GM18907 (cell line): ENCODE measurements at regions not wholly inside any gene's neighbourhood (a gene's known extent, or its start where the extent isn't known, plus 50 kb on each side); places are given as distances from the start of the nearest gene placed in this dataset.
"Not testable (repeated sequence)": the region's sequence is repeated elsewhere in the genome, so short reads cannot be mapped to it uniquely, and the experiment has no call there.

Experiments
- ATAC-seq: cut with Tn5 transposase; IDR thresholded peaks from one replicate; pipeline ENCODE4 v1.9.1; 2021; ENCODE audit warnings: mild to moderate bottlenecking, moderate library complexity; ENCODE audit not compliant: unreplicated experiment

- ATAC-seq: no peak
Measured at GRCh38 chr11:34830648-34831047, 85.5 kb downstream of the APIP start.

GRCh38 chr11:34830035-34830434 lies 86.1 kb downstream of the APIP start:
- no peak for ATAC-seq

GRCh38 chr11:34827228-34827627 lies 89.0 kb downstream of the APIP start:
- ATAC-seq: peak; percentile 67

GRCh38 chr11:34826384-34826726 lies 89.8 kb downstream of the APIP start:
- no peak for ATAC-seq

- no peak for ATAC-seq
Measured at GRCh38 chr11:34825670-34826383, 90.4 kb downstream of the APIP start.

- ATAC-seq: no peak
Measured at GRCh38 chr11:34825315-34825669, 90.9 kb downstream of the APIP start.

- no peak for ATAC-seq
Measured at GRCh38 chr11:34824425-34824824, 91.8 kb downstream of the APIP start.

GRCh38 chr11:34823639-34824038 lies 92.5 kb downstream of the APIP start:
- ATAC-seq: no peak

GRCh38 chr11:34823197-34823596 lies 93.0 kb downstream of the APIP start:
- ATAC-seq: no peak

GRCh38 chr11:34819740-34820482 lies 96.3 kb downstream of the APIP start:
- no peak for ATAC-seq

- ATAC-seq: not testable (repeated sequence)
Measured at GRCh38 chr11:34817812-34818211, 98.4 kb downstream of the APIP start.

GRCh38 chr11:34816698-34817213 lies 99.4 kb downstream of the APIP start:
- ATAC-seq: no peak

- ATAC-seq: no peak
Measured at GRCh38 chr11:34812905-34813576, 103.1 kb downstream of the APIP start.

- no peak for ATAC-seq
Measured at GRCh38 chr11:34811858-34812257, 104.3 kb downstream of the APIP start.

GRCh38 chr11:34810107-34810562 lies 106.0 kb downstream of the APIP start:
- no peak for ATAC-seq

GRCh38 chr11:34809191-34810106 lies 106.7 kb downstream of the APIP start:
- no peak for ATAC-seq

GRCh38 chr11:34806875-34807274 lies 109.3 kb downstream of the APIP start:
- no peak for ATAC-seq

GRCh38 chr11:34805937-34806336 lies 110.2 kb downstream of the APIP start:
- ATAC-seq: no peak

- ATAC-seq: no peak
Measured at GRCh38 chr11:34799848-34800247, 116.3 kb downstream of the APIP start.

GRCh38 chr11:34798985-34799384 lies 117.2 kb downstream of the APIP start:
- ATAC-seq: no peak

- ATAC-seq: not testable (repeated sequence)
Measured at GRCh38 chr11:34797497-34797896, 118.7 kb downstream of the APIP start.
